SHP77 treated with DMSO at 0.1 percent for 48 hours (cell line): ENCODE measurements at regions not wholly inside any gene's neighbourhood (a gene's known extent, or its start where the extent isn't known, plus 50 kb on each side); places are given as distances from the start of the nearest gene placed in this dataset.

Source experiments
- DNase-seq: peaks from one replicate; lab custom pipeline; 2025; lab: John Stamatoyannopoulos, UW

DNA sequence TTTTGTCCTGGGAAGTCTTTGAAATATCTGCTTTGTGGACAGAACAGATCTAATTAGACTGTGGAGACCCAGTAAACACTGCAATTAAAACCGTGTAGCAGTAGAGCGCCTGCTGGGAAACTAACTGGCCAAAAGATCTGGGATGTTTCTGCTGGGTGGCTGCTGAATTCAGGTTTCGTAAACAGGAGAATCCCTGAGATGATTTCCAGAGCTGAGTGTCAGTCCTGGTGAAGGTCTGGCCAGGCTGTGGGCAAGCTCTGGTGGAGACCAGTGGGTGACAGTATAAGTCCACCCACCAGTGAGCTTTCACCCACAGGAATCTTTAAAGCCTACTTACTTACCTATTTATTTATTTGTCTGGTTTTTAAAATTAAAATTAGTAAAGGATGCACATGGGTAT lies 257.2 kb downstream of the IRF8 start:
- no peak for DNase-seq

GRCh38 chr16:86157616-86158247 lies 258.8 kb downstream of the IRF8 start:
- DNase-seq: no peak

GRCh38 chr16:86158688-86159360 lies 259.9 kb downstream of the IRF8 start:
- DNase-seq: no peak

GRCh38 chr16:86165479-86165878 lies 266.5 kb downstream of the IRF8 start:
- DNase-seq: no peak

GRCh38 chr16:86166414-86166813 lies 267.5 kb downstream of the IRF8 start:
- no peak for DNase-seq

GRCh38 chr16:86167061-86167460 lies 268.1 kb downstream of the IRF8 start:
- no peak for DNase-seq

- no peak for DNase-seq
Measured at GRCh38 chr16:86170720-86171119, 271.8 kb downstream of the IRF8 start.

DNA sequence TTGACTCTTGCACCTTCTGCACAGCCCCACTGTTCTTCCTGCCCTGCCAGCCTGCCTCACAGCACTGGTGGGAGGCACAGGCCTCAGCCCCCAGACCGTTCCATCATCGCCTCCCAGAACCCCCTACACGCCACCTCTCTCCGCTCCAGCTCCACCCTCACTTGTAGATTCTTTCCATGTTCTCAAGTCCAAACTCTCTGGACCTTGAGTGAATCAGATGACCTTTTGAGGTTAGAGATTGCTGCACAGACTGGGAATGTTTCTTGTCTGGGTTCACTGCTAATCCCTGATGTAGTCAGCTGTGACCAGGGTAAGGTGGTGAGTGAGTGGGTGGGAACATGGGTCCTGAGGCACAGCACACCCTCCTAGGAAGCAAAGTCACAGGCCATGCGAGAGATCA lies 272.4 kb downstream of the IRF8 start:
- no peak for DNase-seq

DNA sequence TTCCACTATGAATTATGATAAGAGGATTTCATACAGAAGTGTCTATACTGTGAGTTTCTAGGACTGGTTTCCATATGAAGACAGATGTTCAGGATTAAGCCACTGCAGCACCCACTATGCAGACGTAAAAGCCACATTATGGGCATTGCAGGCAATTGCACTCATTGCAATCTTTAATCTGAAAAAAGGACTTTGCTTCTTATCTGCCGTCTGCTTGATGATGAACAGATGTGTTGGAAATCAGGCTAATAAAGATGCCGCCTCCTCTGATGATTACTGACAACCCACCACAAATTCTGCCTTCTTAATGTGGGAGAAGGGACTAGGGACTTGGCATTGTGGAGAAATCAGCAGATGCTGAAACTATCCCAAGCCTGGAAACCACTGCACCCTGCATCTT lies 276.9 kb downstream of the IRF8 start:
- DNase-seq: no peak

DNA sequence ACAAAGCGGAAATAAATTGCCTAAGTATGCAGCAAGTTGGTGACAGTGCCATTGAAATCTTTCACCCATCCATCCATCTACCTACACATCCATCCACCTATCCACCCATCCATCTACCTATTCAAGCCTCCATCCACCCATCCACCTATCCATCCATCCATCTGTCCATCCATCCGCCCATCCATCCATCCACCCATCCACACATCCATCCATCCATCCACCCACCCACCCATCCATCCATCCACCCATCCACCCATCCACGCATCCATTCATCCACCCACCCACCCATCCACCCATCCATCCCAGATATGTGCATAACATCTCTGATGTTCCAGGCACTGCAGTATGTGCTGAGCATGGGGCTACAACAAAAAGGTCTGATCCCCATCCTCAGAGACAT lies 277.5 kb downstream of the IRF8 start:
- no peak for DNase-seq

DNA sequence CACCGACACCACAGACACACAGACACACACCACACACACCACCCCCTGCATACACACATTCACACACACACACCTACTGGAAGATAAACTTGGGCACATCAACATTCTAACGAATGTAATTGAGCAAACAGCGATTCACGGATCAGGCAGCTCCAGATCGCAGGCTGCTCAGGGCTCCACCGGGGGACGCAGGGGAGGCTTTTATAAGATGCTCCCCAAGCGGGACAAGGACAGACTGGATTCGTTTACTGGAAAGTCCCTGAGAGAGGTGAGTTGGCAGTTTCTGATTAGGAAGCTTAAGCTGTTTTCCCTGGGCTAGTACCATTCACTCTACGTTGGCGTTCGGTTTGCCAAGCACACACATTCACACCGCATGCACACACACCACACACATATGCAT lies 281.3 kb downstream of the IRF8 start:
- DNase-seq: no peak

- DNase-seq: no peak
Measured at GRCh38 chr16:86180780-86181179, 281.8 kb downstream of the IRF8 start.

GRCh38 chr16:86181526-86181925 lies 282.6 kb downstream of the IRF8 start:
- DNase-seq: no peak

DNA sequence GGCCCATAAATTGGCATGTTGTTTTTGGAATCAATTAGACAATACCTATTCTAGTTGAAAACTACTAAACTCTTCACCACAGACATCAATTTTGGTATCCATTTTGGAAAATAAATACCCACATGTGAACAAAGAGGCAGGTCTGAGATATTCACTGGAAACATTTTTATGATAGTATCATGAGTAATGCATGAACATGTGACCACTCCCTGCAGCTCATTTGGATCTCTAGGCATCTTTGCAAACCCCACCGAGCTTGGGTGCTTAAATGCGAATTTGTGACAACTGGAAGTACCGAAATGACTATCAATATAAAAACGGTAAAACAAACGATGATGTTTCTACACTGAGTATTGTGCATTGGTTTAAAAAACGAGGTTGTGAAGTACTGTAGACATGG lies 285.2 kb downstream of the IRF8 start:
- DNase-seq: no peak

GRCh38 chr16:86185089-86185488 lies 286.1 kb downstream of the IRF8 start:
- no peak for DNase-seq

DNA sequence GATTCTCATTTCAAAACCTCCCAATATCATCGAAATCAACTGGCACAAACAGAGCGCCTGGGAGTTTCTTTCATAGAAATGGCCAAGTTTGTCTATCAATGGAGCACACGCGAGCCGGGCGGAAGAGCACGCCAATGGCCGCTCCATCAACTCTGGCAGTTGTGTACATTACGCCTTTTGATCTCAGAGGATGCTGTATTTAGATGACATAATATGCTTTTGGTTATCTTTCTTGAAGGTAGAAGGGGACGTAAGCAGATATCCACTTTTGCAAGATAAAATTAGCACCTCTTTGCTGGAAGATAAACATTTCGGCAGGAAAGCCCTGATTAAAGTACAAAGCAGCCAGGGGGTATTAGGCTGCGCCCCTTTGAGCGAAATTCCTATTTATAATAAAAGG lies 287.4 kb downstream of the IRF8 start:
- DNase-seq: no peak

- DNase-seq: no peak
Measured at GRCh38 chr16:86189934-86190333, 291.0 kb downstream of the IRF8 start.

DNA sequence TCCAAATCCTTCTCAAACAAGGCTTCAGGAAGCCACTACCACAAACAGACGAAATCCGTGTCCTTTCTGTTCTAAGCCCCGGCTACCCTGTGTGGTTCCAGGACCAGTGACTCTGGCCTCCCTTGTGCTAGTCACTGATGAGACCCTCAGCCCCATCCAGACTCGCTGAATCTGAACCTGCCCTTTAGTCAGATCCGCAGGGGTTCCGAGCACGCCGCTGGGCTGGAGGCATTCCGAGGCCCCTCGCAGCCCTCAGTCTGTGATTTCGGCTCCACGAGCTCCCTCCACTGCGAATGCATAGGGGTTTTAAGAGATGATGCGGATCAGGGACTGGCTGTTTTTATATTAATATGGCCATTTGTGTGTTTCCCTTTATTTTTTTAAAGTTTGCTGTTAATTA lies 292.7 kb downstream of the IRF8 start:
- DNase-seq: no peak

GRCh38 chr16:86193528-86194193 lies 294.7 kb downstream of the IRF8 start:
- no peak for DNase-seq

DNA sequence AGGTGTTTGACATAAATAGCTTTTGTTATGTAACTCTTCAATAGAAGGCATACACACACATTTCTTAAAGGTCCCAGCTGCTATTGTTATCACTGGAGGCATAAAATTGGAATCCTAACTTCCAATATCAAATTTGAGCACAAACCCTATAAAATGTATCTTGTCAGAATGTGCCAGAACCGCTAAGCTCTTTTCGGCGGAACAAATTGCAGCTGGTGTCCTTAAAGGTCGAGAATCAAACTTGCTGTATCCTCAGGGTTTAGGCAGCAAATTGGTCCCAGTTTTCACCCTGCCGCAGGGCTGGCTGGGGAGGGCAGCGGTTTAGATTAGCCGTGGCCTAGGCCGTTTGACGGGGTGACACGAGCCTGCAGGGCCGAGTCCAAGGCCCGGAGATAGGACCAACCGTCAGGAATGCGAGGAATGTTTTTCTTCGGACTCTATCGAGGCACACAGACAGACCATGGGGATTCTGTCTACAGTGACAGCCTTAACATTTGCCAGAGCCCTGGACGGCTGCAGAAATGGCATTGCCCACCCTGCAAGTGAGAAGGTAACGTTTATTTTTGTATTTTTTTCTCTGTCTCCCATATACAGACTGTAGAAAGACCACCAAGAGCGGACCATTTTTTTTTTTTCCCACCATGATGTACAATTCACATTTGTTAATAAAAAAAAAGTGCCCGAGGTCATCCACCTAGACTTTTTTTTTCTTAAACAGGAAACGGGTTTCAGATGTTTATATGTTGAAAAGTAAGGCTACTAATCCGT lies 297.1 kb downstream of the IRF8 start:
- DNase-seq: no peak

DNA sequence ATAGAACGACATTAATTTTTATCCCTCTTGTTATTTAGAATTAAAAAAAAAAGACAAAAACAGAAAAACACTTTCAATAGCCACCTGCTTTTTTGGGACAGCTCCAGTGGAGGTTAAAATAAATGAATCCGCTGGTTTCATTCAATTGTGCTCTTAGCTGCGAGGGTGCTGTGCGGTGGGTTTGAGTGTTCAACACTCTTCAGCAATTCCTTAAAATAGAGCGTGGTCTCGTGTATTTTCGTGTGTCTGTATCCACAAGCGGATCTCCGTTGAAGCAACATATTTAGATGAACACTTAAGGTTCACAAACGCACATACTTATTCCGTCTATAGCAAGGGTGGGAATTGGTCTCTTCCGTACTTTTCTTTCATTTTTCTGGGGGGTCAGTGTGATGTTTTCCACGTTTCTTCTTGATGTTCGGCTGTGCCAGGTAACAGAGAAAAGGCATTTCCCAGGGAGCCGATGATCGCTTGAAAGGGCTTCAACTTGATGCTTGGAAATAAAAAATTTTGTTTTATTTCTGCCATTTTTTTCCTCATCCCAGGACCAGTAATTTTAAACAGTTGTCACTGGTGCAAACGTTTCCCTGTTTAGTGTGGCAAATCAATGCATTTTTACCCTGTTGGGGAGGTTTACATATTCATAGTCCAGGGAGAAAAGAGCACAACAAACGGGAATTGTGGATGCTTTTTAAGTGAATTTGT lies 297.9 kb downstream of the IRF8 start:
- DNase-seq: no peak
